Kasumi-1 (cell line): ENCODE measurements at regions not wholly inside any gene's neighbourhood (a gene's known extent, or its start where the extent isn't known, plus 50 kb on each side); places are given as distances from the start of the nearest gene placed in this dataset.

Source experiments
- DNase-seq, 2 experiments: peaks; one replicate each; lab custom pipeline; 2025; lab: John Stamatoyannopoulos, UW

DNA sequence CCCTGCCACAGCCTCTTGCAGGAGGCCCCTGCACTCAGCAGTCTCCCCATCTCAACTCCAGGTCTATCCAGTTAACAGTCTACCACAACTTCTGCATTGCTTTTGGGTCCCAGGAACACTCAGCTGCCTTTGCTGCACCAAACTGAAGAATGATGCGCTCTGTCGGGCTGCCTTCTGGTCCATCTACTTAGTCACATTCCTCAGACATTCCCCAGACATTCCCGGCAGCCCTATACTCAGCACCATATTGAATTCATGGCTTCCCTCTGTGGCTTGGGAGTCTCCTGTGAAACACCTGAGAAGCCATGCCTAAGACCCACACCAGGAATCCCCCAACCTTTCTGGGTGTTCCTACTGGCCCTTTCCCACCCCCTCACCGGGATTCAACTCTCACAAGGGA is 99.6 kb upstream of the COL21A1 start:
- DNase-seq = no peak

DNA sequence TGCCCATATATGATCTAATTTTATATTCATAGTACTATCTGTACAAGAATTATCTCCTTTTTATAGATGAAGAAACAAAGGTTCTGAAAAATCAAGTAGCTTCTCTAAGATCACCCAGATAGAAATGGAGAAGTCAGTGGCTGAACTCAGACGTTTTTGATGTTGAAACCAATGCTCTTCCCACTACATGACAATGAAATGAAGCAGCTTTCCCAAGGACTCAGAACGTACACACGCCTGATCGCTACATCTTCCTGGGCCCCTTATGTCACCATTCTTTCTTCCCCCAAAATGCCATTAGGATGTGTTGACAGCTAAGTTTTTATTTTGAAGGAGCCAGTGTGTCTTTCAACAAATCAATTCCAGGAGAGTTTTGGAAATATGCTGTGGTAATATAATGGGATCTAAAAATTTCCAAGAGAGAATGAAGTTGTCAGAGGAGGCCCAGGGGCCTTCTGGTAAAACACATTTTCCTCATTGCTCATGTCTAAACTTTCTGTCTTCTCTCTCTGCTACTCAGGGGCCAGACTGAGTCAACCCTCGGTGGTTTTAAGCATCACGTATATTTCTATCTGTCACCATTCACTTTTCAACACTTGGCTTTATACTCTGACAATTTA is 98.1 kb upstream of the COL21A1 start:
- DNase-seq = peak in 1 of 2 experiments; percentile 1

DNA sequence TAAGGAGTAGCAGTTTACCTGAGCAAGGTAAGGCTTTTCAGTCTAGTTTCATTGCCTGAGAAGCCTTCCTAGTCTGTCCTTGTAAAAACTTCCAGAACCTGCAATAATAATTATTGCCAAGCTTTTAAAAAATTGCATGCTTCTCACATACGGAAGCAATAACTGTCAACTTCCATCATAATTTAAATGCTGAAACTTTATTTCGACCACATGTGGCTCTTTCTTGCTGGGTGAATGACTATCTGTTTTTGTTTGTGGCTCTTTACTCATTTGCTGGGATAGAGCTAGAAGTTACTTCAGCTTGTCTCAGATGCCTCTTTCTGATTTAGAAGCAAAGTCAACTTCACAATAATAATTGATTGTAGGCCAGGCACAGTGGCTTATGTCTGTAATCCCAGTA is 95.9 kb upstream of the COL21A1 start:
- no peak for DNase-seq

DNA sequence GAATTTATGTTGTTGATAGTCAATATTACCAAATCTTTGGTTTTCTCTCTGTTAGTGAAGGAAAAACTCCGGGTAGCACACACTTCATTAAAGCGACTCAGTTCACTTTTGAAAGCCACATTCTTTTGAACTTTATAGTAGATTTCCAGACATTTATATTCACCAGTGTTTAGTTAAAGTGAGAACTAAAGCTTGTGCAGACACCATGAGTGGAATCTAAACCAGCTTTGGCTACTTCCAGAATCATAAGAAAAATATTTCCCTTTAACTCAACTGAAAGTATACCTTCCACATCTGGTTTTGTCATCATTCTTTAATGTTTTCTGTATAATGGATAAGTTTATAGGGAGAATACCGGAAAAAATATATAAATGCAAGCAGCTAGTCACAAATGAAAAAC is 92.1 kb upstream of the COL21A1 start:
- no peak for DNase-seq

DNA sequence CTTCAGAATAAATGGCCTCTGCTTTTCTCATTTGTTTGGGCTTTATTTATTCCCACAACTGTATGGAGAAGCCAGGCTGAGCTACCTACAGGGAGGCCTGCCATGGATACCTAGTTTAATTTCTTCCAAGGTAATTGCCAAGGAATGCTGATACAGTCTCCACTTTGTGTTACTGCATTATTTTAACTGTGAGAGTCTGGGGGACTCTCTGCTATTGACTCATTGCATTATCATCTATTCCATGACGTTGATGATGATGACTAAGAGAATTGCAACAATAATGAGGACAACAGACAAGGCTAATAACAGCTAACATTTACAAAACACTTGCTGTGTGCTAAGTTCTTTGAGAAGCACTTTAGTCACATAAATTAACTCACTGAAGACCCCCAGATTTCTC is 88.3 kb upstream of the COL21A1 start:
- DNase-seq = no peak

DNA sequence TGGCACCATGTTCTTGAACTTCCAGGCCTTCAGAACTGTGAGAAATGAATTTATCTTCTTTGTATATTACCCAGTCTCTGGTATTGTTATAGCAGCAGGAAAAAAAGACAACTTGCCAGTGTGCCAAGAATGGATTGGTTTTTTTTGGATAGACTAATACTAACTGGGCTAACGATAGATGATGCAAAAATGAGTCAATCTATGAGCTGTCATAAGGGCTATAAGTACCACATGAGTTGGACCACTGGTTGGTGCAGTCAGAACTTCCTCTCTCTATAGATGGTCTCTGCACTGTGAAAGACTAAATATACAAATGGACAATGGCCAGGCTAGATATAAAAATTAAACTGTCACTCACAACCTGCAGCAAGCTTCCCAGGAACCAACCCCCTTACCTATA is 87.6 kb upstream of the COL21A1 start:
- DNase-seq = no peak

DNA sequence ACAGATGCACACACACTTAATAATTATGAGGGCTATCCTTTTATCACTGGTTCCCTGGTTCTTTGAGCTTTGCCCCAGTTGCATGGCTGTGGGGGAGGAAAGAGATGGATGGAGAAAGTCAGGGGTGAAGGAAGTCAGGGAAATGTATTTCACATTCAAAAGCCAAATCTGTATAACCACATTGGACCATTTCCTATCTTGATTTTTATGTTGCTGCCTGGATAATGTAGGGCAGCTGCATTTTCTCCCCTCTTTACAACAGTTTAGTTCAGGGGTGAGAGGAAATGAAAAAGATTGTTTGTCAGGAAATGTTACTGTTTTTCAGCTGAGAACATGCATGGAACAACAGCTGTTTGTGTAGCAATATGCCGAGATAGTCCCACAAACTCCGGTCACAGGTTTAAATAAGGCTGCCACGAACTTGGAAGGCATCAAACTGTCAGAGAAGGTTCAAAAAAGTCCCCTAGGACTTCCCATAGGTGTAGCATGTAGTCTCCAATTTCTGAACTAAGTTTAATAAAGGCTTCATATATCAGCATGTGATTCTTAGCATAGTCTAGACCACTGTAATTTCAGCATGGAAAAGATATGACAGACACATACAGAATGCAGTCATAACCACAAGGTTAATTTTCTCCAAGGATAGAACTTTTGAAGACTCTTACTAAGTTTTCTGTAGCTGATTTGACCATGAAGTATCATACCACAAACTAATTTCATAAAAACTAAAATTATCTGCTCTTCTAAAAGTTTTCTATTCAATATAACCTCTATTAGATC is 82.1 kb upstream of the COL21A1 start:
- no peak for DNase-seq

DNA sequence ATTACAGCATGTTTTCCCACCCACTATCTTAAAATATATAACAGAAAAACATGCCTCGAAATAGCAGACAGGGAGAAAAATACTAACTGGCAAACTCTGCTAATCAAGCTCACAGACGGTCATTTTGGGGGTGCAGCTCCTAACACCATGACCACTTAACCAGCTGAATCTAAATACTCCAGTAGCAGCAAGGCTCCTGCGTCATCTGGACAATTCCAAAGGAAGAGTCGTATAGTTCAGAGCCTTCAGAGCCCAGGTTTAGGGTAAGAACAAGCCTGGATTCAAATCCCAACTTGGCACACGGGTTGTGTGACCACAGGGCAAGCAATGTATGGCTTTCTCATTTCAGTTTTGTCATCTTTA is 81.3 kb upstream of the COL21A1 start:
- DNase-seq = no peak

DNA sequence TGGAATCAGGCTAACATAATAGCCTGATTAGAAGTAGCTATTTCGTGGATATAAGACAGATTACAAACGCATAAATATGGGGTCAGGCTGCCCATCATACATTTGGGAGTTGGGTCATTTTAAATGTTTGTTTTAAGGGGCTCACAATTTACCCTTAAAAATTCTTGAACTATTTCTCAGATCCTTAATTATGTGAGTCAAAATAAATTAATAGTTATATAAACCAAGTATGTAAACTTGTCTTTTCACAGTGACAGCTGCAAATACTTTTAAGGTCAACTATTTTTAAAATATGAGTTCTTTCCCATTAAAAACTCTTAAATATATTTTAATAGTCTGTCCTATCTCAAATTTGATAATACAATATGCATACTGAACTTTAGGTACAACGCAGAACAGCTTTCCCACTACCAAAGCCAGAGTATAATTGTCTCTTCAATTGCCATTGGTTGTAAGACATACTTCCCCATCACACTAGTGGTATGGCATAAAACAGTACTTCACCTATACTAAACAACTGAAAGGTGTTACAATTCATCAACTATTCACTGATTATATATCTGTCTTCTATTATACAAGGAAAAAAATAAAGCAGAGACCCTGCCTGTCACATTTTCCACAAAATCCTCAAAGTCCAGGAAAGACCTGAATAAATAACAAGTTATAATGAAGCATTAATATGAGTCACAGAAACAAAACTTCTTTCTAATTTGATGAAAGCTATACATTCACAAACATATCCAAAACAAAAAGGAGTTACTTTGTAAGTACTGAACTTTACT is 80.8 kb upstream of the COL21A1 start:
- DNase-seq = no peak

DNA sequence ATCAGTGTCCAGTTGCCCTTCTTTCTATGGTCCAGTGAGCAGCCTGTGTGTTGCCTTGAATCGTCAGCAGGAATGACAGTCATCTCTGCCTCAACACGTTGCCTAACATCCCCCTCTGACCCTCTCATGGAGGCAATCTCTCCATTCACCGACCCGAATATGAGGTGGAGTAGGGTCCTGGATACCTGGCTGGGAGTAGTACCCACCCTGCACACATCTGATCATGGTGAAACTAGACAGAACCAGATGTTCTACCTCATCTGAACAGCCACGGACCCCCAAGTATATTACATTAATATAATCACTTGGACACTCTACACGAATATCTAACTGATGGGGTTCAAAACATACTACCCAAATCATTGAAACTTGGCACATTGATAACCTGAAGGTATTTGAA is 77.0 kb upstream of the COL21A1 start:
- no peak for DNase-seq

DNA sequence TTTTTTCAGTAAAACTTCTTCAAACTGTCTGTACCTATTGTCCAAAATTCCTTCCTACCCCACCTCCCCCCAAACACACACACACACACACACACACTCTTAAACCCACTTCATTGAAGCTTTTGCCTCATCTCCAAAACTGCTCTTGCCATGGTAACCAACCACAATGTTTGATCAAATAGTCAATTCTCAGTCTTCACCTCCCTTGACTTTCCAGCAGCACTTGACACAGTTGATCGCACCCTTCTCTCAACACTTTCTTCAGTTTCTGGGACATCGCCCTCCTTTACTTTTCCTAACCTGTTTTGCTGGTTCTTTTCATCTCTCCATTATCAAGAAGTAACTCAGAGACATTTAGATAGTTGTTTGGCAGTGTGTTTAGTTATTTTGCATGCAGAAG is 71.5 kb upstream of the COL21A1 start:
- DNase-seq = no peak

DNA sequence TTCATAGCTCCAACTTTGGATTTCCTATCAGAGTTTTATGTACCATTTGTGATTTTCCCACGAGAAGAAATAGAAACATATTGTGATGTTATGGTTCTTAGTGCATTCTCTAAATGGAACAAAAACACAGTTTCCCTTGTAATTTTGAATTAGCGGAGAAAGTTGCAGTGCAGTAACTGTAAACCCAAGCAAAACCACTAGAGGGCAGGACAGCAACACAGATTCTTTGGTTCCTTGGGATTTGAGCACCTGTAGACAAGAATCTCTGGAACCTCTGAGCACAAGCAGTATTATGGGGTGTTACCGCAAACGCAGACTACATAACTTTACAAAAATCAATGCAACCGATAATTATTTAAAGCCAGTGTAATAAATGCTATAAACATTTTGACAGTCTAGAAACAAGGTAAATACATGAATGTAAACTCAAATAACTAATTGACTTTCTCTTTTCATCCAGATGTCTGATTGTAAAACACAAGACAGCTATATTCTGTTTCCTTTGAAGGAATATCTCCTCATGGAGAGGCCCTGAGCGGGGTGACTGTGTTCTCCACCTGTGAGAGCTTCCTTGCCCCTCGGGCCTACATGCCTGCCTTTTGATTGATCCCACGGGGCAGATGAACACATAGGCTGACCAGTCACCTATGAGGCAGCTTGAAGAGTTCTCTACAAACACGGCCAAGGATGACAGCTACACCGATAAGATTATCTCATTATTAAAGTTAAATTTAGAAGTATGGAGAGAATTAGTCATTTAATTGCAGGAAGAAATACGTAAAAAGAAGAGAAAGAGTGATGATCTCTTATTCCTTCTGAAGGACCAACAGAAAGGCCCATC is 67.5 kb upstream of the COL21A1 start:
- DNase-seq = peak; percentile 28 to 46

DNA sequence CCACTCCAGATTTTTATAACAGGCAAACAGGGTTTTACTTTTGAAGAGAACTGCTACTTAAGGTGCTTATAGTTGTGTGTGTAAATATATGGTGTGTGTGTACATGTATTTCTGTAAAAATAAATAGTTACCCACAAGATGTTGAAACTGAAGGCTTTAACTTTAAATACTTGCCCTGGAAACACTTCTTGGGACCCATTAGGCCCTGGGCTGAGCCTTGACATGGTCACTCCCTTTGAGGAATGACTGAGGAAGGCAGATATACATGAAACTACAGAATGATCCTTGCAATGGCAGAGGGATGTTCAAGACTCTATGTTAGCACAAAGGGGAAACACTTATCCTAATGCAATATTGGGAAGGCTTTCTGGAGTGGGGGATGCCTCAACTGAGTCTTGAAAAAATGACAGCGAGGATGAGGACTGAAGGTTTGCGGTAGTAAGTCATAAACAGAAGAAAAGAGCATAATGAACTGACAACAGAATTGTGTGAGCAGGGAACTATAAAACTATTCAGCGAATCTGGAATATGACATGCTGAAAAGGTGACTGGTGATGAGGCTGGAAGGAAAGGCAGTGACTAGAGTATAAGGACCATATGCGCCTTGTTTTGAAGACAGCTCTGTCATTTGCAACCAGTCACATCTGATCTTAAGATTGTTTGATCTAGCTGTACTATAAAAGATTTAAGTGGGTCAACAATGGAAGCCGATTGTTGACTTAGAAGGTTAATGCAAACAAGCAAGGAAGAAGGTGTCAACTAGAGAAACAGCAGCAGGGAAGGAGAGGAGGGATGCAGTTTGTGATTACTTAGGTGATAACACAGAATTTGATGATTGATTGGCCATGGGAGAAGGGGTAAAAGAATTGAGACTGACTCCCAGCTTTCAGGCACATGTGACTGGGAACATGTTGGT is 64.4 kb upstream of the COL21A1 start:
- DNase-seq = no peak

DNA sequence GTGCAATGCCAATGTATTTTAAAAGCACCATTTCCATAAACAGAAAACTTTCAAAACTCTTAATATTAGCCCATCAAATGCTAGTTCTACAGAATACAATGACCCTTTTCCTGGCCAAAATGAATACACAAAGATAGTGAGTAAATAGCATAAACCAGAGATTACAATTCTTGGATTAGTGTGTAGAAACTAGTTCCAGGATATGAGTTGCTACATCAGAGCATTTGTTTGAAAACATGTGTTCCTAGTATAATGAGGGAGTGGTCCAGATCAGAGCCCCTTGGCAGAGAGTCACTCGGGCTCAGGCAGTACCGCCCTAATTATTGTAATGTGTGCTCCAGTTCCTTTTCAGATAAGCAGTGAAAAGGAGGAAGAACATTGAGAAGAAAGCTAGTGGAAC is 63.7 kb upstream of the COL21A1 start:
- no peak for DNase-seq

DNA sequence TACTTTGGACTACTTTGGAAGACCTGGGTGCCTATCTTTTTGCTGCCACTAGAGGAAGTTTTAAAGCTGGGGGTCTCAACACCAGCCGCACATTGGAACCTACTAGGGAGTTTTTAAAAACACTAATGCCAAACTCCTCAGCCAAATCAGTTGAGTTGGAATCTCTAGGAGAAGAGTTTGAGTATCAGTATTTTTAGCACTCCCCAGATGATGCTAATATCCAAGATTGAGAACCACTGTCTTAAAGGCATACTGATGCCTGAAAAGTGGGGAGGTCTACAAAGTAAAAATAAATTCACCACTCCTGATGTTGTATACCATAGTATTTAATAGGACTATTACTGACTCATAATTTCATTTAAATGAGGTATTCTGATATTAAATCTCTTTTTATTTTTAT is 62.9 kb upstream of the COL21A1 start:
- no peak for DNase-seq

DNA sequence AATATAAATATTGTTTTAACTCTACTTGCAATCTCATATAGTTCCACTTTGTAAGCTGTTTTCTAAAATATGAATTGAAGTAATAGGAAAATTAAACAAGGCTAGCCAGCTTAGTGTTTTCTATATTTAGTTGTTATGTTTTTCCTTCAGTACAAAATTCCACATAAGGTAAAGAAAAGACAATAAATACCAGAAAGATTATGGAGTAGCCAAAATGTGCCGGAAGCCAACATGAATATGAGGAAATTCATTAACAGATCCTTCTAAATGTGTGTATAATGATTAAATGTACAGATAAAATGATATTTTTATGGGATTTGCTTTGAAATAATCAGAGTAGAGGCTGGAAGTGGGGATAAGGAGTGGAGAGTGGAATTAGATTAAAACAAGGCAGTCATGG is 52.5 kb upstream of the COL21A1 start:
- DNase-seq = no peak

DNA sequence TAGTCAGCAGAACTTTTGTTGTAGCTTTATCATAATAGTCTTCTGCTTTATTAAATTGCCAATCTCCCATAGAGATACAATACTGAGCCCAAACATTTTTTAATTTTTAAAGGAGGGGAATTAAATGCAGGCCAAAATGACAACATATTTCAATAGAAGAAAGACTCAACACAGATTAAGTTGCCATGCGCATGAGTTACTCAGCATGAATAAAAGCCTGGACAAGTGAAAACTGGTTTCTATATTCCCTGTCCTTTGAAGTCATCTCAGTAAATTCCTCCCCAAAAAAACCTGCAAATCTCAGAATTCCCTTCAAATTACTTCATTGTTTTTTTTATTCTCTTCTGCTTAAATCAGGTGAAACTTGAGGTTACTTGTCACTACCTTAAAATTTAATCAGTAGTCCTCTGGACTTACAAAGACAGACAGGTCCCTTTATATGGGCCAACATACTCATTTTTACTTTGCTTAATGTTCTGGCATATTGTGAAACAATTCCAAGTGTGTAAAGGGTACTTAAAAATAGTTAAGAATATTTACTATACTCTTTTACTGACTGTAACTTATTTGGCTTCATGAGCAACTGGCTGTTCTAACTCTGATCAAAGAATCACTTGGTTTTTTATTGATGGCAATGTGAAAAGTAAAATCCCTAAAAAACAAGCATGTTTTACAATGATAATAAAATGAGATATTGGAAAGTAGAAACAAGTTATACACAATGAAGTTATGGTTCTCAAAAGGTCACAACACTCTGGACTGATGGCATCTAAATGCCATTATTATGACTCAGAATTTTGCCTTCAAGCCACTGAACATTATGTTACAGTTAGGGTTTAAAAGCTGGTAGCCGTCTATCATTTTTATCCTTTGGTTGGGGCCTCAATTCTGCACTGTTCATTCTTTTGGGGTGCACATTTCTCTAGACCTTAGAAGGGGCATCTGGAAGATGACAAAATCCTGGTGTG is 49.9 kb upstream of the COL21A1 start:
- no peak for DNase-seq
